HepG2 (cell line): ENCODE measurements at regions not wholly inside any gene's neighbourhood (a gene's known extent, or its start where the extent isn't known, plus 50 kb on each side); places are given as distances from the start of the nearest gene placed in this dataset.

Experiments
- ATAC-seq: fragments of 200-7000 bp; cut with Tn5 transposase; 3 replicates; pipeline ENCODE4 v1.9.1; 2020; ENCODE audit warnings: mild to moderate bottlenecking, moderate library complexity
- BruUV-seq: library from RNA; stranded (reverse); fragments of 400-500 nt; replicated peaks from 2 replicates; lab custom pipeline; 2021; lab: Mats Ljungman, UMichigan
- CTCF ChIA-PET: fragments of 300-600 bp; formaldehyde crosslinking; extraction: SDS; loops from one replicate; lab custom pipeline; 2021; ENCODE audit warnings: low total read pairs, inconsistent platforms, low intra/inter-chr PET ratio; lab: Yijun Ruan, JAX
- POLR2A ChIA-PET: fragments of 350-600 bp; sonication (Branson Sonifier 250); formaldehyde crosslinking; loops from one replicate; lab custom pipeline; 2020; ENCODE audit warnings: antibody characterized with exemption, inconsistent platforms; lab: Yijun Ruan, JAX
- DNase-seq: peaks from one replicate; pipeline ENCODE4 v3.0.0-alpha.2; 2015; ENCODE audit warnings: low spot score
- FAIRE-seq: peaks from 3 replicates; lab custom pipeline; 2011; peaks lifted over from hg19 to GRCh38; lab: Jason Lieb, UNC
- H2AFZ ChIP-seq: one replicate; pipeline ENCODE4 v1.6.1; 2011; ENCODE audit warnings: low read length, inconsistent platforms
- H3K27ac ChIP-seq: fragments of 300-600 bp; 3 replicates; pipeline ENCODE4 v1.8.0; 2011; ENCODE audit warnings: mixed run types, mild to moderate bottlenecking, mixed read lengths, low read length, inconsistent platforms; ENCODE audit not compliant: insufficient read depth; ENCODE audit errors: extremely low read length
- H3K27me3 ChIP-seq, 2 experiments: fragments of 200-600 bp in 1 of 2; 2 replicates in 1 of 2; 3 replicates in 1 of 2; pipeline versions ENCODE4 v1.6.0 to v1.8.0; 2011; ENCODE audit warnings: low read length in 2 of 2, mild to moderate bottlenecking in 2 of 2, moderate library complexity in 2 of 2, inconsistent platforms in 1 of 2; ENCODE audit not compliant: insufficient read depth in 2 of 2, control insufficient read depth in 1 of 2
- H3K36me3 ChIP-seq, 2 experiments: fragments of 200-600 bp in 1 of 2; replicated peaks in 1 of 2; 2 replicates in 1 of 2; 3 replicates in 1 of 2; pipeline versions ENCODE4 v1.5.1 to v1.8.0; 2011; ENCODE audit warnings: low read length in 2 of 2, inconsistent platforms in 1 of 2; ENCODE audit not compliant: insufficient read depth in 2 of 2, control insufficient read depth in 1 of 2
- H3K4me1 ChIP-seq: 2 replicates; pipeline ENCODE4 v1.5.1; 2012; ENCODE audit warnings: low read length, inconsistent platforms; ENCODE audit not compliant: insufficient read depth
- H3K4me2 ChIP-seq: 2 replicates; pipeline ENCODE4 v1.6.0; 2011; ENCODE audit warnings: low read depth, low read length, inconsistent platforms
- H3K4me3 ChIP-seq, 3 experiments: fragments of 200-600 bp in 1 of 3; sonication (generic), shearing (Covaris generic) in 1 of 3; replicated peaks in 1 of 3; 2 replicates each; pipeline ENCODE4 v1.5.1; 2011 to 2016; ENCODE audit warnings: low read length in 3 of 3, inconsistent platforms in 2 of 3, low read depth in 2 of 3, mild to moderate bottlenecking in 2 of 3, control low read depth in 1 of 3, mixed read lengths in 1 of 3; ENCODE audit not compliant: insufficient read depth in 1 of 3
- H3K79me2 ChIP-seq: one replicate; pipeline ENCODE4 v1.6.1; 2011; ENCODE audit warnings: low read length, inconsistent platforms; ENCODE audit not compliant: insufficient read depth
- H3K9ac ChIP-seq: 2 replicates; pipeline ENCODE4 v1.6.0; 2011; ENCODE audit warnings: mild to moderate bottlenecking, low read depth, low read length, inconsistent platforms; ENCODE audit not compliant: insufficient read depth
- H3K9me3 ChIP-seq: 2 replicates; pipeline ENCODE4 v1.5.1; 2012; ENCODE audit warnings: mild to moderate bottlenecking, low read length
- H4K20me1 ChIP-seq: 2 replicates; pipeline ENCODE4 v1.6.0; 2011; ENCODE audit warnings: inconsistent platforms, mild to moderate bottlenecking, low read length, moderate library complexity; ENCODE audit not compliant: insufficient read depth
- ARNT ChIP-seq: fragments of 450-650 bp; IDR thresholded peaks from 2 replicates; pipeline ENCODE4 v1.6.1; 2017
- BHLHE40 ChIP-seq: IDR thresholded peaks from 2 replicates; pipeline ENCODE4 v1.6.1; 2011; ENCODE audit warnings: low read length, improper control_type of control experiment
- BRD4 ChIP-seq: sonication (generic); formaldehyde crosslinking; IDR thresholded peaks from 2 replicates; pipeline ENCODE4 v1.4.0; 2020; ENCODE audit warnings: missing genetic modification reagents
- NCOR1 ChIP-seq: fragments of 200-600 bp; sonication (generic); IDR thresholded peaks from 2 replicates; pipeline ENCODE4 v1.7.0; 2017; ENCODE audit warnings: antibody characterized with exemption, low read length, borderline replicate concordance
- NR2F1 ChIP-seq, 2 experiments: fragments of 450-650 bp in 1 of 2; formaldehyde crosslinking in 1 of 2; IDR thresholded peaks; 2 replicates each; pipeline versions ENCODE4 v1.5.0 to v1.6.1; 2016 to 2020; ENCODE audit warnings: mild to moderate bottlenecking in 1 of 2, missing compliant biosample characterization in 1 of 2, missing genetic modification reagents in 1 of 2, moderate library complexity in 1 of 2
- SETDB1 ChIP-seq: sonication (generic); formaldehyde crosslinking; IDR thresholded peaks from 2 replicates; pipeline ENCODE4 v1.5.1; 2020; ENCODE audit warnings: missing genetic modification reagents, mild to moderate bottlenecking, borderline replicate concordance
- TAF15 ChIP-seq: fragments of 200-400 bp; formaldehyde crosslinking; IDR thresholded peaks from one replicate; pipeline ENCODE4 v1.6.1; 2018; ENCODE audit warnings: mild to moderate bottlenecking, low read depth, low read length; ENCODE audit not compliant: poor library complexity, severe bottlenecking
- ZMYM3 ChIP-seq: sonication (generic); formaldehyde crosslinking; IDR thresholded peaks from 2 replicates; pipeline ENCODE4 v1.5.1; 2020; ENCODE audit warnings: mild to moderate bottlenecking, missing genetic modification reagents
- ZNF569 ChIP-seq: sonication (generic); formaldehyde crosslinking; IDR thresholded peaks from 2 replicates; pipeline ENCODE4 v1.5.0; 2020; ENCODE audit warnings: mild to moderate bottlenecking, missing genetic modification reagents, moderate library complexity, borderline replicate concordance
- ZNF83 ChIP-seq: sonication (generic); formaldehyde crosslinking; IDR thresholded peaks from 2 replicates; pipeline ENCODE4 v1.4.0; 2020; ENCODE audit warnings: missing genetic modification reagents, mild to moderate bottlenecking, borderline replicate concordance
- WGBS: methylation state at CpG from one replicate; pipeline ENCODE4 v1.1.6; 2017; ENCODE audit warnings: low lambda C conversion rate; 5-methylcytosine and 5-hydroxymethylcytosine counted together
- in situ Hi-C: cut with HindIII; loops from 2 replicates; pipeline ENCODE4 v1.10.0; 2017; ENCODE audit warnings: low pct_unique_long_range_greater_than_20kb; ENCODE audit not compliant: extremely low pct_ligation_motif_present
- intact Hi-C: fragments of 100-400 bp; cut with micrococcal nuclease; formaldehyde crosslinking; loops from one replicate; pipeline ENCODE4 v1.10.0; 2022; ENCODE audit not compliant: unreplicated experiment
- TF ChIP-seq, protein P1 (sequence below): fragments of 450-650 bp; IDR thresholded peaks from 2 replicates; pipeline ENCODE4 v1.6.1; 2016
- TF ChIP-seq, protein P2 (sequence below): sonication (generic); formaldehyde crosslinking; IDR thresholded peaks from 2 replicates; pipeline ENCODE4 v1.8.0; 2022; ENCODE audit warnings: missing genetic modification reagents, mild to moderate bottlenecking, borderline replicate concordance
- TF ChIP-seq, protein P3 (sequence below): sonication (generic); formaldehyde crosslinking; IDR thresholded peaks from 2 replicates; pipeline ENCODE4 v1.8.1; 2022; ENCODE audit warnings: mild to moderate bottlenecking, missing genetic modification reagents

DNA sequence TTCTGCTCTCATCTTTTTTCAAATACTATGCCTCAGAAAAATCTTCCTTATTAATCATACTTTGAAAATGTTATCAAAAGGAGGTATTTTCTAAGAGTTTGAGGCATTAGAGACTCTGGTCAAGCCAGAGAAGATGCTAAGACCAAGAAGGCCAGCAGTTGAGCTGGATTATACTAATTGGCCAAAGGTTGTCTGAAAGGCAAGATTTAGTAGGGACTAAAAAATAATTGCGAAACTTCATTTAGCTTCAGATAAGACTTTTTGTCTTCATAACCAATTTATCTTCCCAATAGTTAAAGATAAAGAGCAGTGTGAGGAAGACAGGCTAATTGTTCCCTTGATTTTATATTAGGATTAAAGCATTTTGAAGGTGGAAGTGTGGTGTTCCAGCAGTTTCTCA is 1412.4 kb upstream of the PCDH7 start:
- H3K27ac ChIP-seq, result no peak overlapping the region
- H3K9ac ChIP-seq, result no peak overlapping the region
- no peak overlapping the region for H3K4me2 ChIP-seq
- no peaks in the 10 kb centered on the region for H3K4me1 ChIP-seq
- no peaks in the 10 kb centered on the region for H4K20me1 ChIP-seq
- CTCF ChIA-PET, result no interaction called here
- H3K4me3 ChIP-seq, result no peak overlapping the region
- DNase-seq (no peak), ATAC-seq (no peak), FAIRE-seq (no peak)
- intact Hi-C loops (no loop called here), in situ Hi-C loops (no loop called here)
- no peaks in the 10 kb centered on the region for H3K27me3 ChIP-seq
- 8% methylated on average over 1 of the region's 1 CpG for WGBS
- POLR2A ChIA-PET, result no interaction called here
- BruUV-seq, result no TSS peak
- no peaks in the 10 kb centered on the region for H3K36me3 ChIP-seq
- no peaks in the 10 kb centered on the region for H3K79me2 ChIP-seq
- no peak for TF ChIP-seq TAF15
- no peak overlapping the region for H2AFZ ChIP-seq
- H3K9me3 ChIP-seq, result peaks cover 77% of the 10 kb centered on the region

DNA sequence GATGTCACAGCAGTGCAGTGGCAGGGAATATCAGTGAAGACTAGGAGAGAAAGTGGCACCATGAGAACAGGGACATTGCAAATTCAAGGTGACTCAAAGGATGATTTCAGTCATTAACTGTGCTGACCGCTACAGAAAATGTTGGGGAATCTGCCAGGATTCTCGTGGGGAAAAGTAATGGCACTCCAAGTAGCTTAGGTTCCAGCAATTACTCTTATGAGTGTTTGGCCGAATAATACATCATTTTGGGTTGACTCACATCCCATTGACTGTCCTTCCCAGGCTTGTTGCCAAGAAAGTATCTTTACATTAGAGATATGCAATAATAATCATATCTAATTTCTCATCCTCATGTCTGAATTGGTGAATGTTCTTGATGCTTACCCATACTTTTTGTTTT is 1411.1 kb upstream of the PCDH7 start:
- H2AFZ ChIP-seq, result no peak overlapping the region
- H3K27me3 ChIP-seq, result no peaks in the 10 kb centered on the region
- no peak overlapping the region for H3K4me3 ChIP-seq
- H3K27ac ChIP-seq, result no peak overlapping the region
- POLR2A ChIA-PET, result no interaction called here
- no TSS peak for BruUV-seq
- H3K4me2 ChIP-seq, result no peak overlapping the region
- no peak for FAIRE-seq
- intact Hi-C loops, result no loop called here
- no peaks in the 10 kb centered on the region for H4K20me1 ChIP-seq
- no peak for DNase-seq
- H3K4me1 ChIP-seq, result no peaks in the 10 kb centered on the region
- no peak for ATAC-seq
- WGBS, result 0% methylated on average over 3 of the region's 3 CpGs
- H3K9me3 ChIP-seq, result peaks cover 67% of the 10 kb centered on the region
- no peaks in the 10 kb centered on the region for H3K79me2 ChIP-seq
- no peaks in the 10 kb centered on the region for H3K36me3 ChIP-seq
- in situ Hi-C loops, result no loop called here
- H3K9ac ChIP-seq, result no peak overlapping the region
- CTCF ChIA-PET, result no interaction called here
- TF ChIP-seq ARNT (no peak), SETDB1 (CRISPR knock-in tag) (no peak), ZNF83 (CRISPR knock-in tag) (no peak), ZMYM3 (CRISPR knock-in tag) (no peak), BRD4 (CRISPR knock-in tag) (no peak), NR2F1 (CRISPR knock-in tag; IDR thresholded peaks at IDR 0.05) (no peak), NCOR1 (no peak), ZNF569 (CRISPR knock-in tag) (no peak), BHLHE40 (no peak)
- TF ChIP-seq, protein P1, sequence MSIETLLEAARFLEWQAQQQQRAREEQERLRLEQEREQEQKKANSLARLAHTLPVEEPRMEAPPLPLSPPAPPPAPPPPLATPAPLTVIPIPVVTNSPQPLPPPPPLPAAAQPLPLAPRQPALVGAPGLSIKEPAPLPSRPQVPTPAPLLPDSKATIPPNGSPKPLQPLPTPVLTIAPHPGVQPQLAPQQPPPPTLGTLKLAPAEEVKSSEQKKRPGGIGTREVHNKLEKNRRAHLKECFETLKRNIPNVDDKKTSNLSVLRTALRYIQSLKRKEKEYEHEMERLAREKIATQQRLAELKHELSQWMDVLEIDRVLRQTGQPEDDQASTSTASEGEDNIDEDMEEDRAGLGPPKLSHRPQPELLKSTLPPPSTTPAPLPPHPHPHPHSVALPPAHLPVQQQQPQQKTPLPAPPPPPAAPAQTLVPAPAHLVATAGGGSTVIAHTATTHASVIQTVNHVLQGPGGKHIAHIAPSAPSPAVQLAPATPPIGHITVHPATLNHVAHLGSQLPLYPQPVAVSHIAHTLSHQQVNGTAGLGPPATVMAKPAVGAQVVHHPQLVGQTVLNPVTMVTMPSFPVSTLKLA, result no peak
- TF ChIP-seq, protein P2, sequence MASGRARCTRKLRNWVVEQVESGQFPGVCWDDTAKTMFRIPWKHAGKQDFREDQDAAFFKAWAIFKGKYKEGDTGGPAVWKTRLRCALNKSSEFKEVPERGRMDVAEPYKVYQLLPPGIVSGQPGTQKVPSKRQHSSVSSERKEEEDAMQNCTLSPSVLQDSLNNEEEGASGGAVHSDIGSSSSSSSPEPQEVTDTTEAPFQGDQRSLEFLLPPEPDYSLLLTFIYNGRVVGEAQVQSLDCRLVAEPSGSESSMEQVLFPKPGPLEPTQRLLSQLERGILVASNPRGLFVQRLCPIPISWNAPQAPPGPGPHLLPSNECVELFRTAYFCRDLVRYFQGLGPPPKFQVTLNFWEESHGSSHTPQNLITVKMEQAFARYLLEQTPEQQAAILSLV (CRISPR knock-in tag), result no peak
- TF ChIP-seq, protein P3, sequence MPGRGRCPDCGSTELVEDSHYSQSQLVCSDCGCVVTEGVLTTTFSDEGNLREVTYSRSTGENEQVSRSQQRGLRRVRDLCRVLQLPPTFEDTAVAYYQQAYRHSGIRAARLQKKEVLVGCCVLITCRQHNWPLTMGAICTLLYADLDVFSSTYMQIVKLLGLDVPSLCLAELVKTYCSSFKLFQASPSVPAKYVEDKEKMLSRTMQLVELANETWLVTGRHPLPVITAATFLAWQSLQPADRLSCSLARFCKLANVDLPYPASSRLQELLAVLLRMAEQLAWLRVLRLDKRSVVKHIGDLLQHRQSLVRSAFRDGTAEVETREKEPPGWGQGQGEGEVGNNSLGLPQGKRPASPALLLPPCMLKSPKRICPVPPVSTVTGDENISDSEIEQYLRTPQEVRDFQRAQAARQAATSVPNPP (CRISPR knock-in tag), result no peak
- TF ChIP-seq, all 625 proteins: peak for 0
